ENCODE measurements at regions not wholly inside any gene's neighbourhood (a gene's known extent, or its start where the extent isn't known, plus 50 kb on each side); places are given as distances from the start of the nearest gene placed in this dataset.

DNA sequence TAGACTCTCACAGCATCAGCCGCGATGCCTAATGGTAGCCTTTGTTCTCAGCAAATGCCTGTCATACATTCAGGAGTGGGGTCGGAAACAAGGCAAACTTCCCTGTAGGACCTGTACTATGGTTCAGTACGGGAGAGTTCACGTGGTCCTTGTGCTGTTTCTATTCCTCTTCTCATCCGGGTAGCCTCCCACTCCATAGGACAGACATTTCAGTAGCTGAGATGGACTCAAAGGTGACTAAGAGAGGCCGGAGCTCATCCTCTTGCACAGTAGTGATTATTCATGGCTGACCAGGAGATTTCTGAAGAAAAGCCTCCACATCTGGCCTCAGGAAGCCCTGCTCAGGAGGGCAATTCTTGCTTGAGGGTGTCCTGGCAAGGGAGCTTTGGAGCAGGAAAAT lies 117.8 kb upstream of the SPRED2 start:
- DNase-seq, result no peak

DNA sequence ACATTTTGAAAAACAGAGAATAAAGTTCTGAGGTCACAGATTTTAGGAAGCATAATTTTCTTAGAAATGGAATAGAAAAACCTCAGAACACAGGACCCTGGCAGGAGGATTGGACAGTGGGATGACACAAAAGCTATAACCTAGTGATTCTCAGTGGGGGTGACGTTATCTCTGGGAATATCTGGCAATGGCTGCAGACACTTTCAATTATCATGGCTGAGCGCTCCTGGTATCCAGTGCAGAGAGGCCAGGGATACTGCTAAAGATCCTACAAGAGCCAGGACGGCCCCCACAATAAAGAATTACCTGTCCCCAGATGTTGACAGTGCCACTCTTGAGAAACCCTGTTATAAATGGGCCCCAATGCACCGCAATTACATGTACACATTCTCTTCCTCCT lies 117.2 kb upstream of the SPRED2 start:
- DNase-seq, result no peak

DNA sequence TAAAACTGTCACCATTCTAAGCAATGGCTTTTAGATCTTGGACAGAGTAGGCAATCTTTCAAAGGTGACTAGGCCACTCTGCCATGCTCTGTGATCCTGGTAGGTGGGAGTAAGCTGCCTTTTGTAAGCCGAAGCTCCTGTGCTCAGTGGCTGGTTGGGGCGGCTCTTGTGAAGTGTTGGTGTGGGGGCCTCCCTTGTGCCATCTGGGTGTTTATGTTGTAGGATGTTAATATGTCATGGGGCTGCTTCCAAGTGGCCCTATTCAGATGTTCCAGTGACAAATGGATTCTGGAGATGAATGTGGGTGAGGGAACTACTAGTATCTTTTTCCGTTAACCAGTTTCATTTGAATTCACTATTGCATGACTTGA lies 116.8 kb upstream of the SPRED2 start:
- DNase-seq, result no peak

DNA sequence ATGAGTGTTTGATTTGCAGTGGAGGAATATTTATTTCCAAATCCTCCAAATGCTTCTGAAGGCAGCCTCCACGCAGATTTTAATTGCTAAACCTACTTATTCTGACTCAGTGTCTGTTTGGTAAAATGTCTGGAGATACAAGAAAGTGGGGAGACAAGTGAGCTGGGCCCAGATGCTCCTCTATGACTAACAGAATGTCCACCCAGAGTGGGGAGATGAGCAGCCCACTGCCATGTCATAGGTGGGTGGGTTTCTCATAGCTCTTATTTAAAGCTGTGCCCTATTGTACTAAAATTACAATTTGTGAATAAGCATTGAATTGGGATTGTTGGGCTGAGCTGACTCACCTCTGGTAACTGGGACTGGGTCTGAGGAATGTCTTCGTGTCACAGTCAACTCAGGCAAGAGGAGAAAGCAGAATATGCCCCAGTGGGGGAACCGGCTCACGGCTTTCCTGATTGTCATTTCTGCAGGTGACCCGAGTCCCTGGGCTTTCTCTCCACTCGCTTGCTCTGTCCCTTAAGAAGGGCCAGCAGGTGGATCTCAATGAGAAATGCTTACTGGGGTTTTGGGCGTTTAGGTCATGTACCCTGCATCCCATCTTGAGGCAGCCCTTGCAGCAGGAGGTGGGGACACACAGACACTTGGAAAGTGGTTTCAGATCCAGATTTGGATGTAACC lies 116.3 kb upstream of the SPRED2 start:
- no peak for DNase-seq

DNA sequence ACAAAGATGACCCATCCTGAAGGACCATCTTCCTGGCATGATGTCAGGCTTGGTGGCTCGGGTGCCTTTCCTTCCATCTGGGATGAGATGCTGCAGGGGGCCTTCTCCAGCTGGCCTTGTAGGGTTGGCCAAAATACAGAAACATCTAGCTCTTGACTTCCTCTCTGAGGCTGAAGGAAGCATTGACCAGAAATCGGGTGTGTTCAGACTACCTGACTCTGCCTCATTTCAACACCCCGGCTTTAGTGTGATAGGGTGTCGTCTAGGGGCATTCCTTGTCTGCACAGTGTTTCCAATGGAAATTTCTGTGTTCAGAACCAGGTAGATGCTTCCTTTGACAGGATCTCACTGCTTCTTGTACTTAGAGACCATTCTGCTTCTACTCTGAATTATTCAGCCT lies 115.7 kb upstream of the SPRED2 start:
- no peak for DNase-seq

DNA sequence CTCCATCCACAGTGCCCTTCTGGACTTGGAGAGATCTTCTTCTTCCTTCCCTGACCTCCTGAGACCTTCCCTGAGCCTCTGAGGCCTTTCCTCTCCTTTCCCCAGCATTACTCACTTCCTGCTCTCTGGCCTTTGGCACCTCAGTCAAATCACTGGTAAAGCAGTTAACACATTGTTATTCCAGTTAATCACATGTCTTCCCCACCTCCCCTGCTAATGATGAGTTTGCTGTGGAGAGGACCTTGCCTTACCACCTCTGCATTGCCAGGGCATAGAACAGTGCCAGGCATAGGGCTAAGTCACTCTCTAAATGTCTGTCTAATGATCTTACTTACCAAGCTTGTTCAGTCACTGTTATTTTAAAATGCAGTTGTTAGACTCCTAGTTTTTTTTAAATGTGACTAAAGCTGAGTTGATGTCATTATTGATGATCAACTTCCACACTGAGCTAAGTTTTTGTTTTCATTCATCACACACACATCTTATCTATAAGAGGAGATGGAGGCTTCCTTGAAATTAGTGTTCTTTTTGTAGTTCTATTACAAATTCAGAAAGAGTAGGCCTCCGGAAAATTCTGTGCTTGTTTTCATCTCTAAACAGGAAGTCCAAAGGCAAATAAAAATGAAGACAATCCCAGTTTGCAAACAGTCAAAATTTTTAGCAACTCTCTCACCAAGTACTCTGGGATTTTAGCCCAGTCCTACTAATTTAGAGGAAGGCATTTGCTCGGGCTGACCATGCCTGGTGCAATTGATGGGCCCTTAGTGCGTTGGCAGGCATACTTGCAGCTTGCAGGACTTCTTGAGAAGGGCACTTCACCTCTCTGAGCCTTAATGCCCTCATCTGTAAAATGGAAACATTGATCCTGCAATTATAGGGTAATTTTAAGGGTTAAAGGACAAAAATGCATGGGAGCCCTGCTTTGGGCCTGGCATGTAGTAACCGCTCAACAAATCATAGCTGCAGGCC lies 113.7 kb upstream of the SPRED2 start:
- no peak for DNase-seq

DNA sequence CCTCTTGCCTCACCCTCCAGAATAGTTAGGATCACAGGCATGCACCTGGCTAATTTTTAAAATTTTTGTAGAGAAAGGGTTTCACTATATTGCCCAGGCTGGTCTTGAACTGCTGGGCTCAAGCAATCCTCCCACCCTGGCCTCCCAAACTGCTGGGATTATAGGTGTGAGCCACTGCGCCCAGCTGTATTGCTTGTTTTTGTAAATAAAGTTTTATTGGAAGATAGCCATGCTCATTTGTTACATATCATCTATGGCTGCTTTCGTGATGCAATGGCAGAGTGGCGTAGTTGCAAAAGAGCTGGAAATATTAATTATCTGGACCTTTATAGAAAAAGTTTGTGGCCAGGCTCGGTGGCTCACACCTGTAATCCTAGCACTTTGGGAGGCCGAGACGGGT lies 109.4 kb upstream of the SPRED2 start:
- DNase-seq, result no peak

DNA sequence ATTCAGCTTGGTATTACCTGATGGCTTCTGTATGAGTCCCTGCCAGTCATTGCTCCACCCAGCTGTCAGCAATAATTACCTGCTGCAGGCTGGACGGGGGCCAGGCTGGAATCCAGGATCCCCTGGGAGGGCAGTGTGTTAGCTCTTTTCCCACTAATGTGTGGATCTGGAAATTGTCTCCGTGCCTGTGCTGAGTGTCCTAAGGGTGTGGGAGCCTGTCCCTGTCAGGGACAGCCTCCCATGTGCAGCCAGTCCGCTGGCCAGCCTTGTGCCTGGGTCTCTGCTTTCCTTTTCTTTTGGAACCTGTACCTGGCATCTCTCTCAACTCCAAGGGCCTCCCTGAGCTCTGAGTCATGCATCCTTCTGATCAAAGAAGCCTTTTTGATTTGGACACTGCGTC lies 107.2 kb upstream of the SPRED2 start:
- no peak for DNase-seq

DNA sequence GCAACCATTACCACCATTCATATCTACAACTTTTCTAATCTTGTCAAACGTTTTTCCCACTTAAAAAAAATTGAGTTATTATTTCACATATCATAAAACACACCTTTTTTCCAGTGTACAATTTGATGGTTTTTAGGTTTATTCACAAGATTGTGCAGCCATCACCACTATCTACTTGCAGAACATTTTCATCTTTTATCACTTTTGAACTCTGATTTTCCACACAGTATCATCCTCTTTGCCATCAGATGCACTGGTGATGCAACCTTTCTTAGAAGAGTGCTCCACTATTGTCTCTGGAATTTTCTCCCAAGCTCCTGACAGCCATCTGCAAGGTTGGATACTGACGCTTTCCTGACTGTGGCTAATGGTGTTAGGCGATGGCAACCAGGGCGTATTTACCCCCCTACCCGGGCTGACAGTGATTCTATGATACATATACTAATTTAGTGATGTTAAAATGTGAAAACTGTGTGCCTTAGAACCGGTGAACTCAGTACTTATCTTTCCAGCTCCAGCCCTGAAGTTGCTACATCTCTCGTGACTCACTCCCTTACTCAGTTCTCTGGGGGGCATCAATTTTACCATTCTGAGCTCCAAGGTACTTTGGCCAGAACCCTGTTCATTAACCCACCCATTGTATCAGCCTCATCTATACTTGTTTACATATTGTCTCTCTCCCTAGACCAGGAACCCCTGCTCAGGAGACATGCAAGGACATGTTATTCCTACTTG lies 105.4 kb upstream of the SPRED2 start:
- DNase-seq, result no peak

DNA sequence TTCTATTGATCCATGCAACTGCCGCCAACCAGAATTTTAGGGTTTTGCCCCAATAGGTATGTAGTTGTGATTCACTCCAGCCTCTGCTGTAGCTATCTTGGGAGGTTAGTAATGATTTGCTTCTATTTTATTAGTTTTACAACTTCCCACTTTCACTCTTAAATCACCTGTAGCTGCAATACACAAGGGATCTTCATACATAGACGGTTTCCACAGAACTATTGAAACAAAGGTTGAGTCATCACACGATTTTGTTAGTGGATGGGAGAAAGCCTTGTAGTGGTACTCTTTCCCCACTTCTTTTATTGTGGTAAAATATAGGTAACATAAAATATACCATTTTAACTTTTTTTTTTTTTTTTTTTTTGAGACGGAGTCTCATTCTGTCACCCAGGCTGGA lies 104.2 kb upstream of the SPRED2 start:
- DNase-seq, result no peak

DNA sequence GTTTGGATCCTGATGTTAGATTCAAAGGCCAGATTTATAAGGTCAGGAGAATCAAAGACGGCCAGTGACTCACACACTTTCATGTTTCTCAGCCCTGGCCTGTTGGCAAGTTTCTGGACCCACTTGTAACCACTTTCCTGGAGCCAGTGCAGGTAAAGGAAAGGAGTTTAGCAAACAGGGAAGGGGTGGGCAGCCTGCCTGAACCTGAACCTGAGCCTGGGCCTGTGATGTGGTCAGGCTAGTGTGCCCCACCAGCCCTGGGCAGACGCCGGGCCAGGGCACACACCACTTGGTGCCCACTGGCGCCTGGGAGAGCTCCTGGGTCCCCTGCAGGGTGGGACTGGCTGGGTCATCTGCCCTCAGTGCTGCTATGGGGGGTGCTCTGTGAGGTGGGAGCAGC lies 100.5 kb upstream of the SPRED2 start:
- DNase-seq, result no peak

DNA sequence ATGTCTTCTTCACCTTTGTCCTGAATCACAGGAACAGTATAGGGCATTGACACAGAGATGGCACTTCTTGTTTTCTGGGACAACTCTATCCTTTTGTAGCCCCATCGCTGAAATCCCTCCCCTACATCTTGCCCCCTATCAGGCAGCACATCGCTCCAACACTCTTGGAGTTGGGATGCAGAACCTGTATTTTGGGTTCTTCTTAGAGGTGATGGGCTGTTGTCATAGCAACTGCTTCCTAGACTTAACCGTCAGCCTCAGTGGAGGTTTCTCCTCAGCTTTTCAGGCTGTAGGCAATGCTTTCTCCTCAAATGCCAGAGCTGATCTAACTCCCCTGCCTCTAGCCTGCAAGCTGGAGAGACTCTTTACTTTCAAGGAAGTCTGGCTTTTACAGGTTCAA lies 99.9 kb upstream of the SPRED2 start:
- no peak for DNase-seq

DNA sequence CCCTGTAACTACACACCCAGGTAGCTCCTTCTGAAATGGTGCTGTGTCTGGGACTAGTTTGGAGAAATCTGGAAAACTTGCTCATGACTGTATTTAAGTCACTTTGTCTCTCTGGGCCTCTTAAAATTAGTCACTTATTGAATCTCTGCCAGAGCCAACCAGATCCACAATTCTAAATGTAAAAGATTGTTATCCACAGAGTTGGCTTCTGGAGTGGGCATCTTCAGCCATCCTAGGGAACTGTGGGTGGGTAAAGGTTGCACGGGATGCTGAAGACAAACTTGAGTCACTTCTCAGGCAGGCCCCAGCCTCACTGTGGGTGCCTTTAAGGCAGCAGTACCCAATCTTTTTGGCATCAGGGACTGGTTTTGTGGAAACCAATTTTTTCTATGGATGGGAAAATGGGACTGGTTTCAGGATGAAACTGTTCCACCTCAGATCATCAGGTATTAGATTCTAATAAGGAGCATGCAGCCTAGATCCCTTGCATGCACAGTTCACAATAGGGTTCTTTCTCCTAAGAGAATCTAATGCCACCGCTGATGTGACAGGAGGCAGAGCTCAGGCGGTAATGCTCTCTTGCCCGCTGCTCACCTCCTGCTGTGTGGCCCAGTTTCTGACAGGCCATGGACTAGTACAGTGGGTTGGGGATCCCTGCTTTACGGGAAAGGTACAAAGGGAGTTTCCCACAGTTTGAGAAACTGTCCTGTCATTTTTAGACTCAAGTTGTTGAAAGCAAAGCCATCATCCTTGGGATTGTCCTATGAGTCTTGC lies 98.3 kb upstream of the SPRED2 start:
- no peak for DNase-seq

DNA sequence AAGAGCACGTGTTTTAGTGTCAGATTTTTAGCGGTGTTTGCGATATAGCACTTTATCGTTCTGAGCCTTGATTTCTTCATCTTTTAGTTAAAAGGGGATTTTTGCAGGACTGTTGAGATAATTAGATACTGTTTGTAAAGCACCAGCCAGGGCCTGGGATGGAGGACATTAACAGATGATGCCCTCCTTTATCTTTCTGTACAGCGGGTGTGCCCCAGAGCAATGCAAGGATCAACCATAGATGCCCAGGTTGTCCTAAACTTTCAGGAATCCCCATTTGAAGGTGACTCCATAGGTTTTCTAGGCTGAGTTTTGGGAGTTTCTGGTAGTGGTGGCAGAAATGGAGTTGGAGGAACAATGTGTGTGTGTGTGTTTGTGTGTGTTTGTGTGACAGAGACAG lies 97.0 kb upstream of the SPRED2 start:
- DNase-seq, result no peak

DNA sequence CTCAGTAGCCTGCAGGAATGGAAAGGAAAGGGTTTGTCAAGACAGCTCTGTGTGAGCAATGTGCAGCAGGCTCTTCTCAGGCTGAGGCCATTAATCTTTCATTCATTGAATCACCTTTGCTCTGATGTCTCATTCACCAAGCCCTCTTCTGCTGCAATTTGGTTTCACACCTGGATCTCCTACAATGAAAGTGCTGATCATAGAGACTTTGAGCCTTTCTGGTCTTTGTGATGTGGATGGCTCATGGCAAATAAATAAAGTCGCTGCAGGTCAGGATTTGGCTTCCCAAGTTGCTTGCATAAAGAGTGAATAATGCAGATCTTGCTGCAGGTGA lies 95.8 kb upstream of the SPRED2 start:
- DNase-seq, result no peak

DNA sequence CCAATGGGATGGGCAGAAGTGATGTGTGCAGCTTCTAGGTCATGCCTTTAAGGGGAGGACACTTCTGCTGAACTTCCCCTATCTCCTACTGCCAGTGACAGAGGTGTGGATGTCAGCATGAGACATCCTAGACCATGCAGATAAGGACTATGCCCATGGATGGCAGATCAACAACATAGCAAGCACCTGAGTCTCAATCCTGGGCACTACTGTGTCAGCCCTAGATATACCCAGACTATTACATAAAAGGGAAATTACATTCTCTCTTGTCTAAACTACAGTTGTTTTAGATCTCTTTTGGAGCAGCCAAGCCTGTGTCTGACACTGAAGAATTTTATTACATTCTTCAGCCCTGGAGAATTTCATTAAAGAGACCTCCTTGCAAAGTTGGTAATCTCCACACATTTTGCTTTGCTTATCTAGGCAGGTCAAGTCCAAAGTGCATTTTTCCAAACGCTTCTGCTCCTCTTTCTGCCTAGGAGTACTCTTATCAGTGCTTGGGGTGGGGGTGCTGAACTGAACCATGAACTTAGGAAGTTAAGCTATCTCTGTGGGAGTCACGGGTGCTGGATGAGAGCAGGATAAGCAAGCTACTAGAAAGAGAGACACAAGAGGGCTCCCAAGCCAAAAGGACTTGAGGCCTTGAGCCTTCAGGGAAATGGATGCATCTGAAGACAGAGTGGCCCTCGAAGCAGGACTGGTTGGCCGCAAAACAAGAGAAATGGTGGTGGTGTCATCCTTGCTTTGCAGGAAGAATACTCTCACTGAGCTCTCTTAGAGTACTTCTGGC lies 95.2 kb upstream of the SPRED2 start:
- DNase-seq, result no peak

DNA sequence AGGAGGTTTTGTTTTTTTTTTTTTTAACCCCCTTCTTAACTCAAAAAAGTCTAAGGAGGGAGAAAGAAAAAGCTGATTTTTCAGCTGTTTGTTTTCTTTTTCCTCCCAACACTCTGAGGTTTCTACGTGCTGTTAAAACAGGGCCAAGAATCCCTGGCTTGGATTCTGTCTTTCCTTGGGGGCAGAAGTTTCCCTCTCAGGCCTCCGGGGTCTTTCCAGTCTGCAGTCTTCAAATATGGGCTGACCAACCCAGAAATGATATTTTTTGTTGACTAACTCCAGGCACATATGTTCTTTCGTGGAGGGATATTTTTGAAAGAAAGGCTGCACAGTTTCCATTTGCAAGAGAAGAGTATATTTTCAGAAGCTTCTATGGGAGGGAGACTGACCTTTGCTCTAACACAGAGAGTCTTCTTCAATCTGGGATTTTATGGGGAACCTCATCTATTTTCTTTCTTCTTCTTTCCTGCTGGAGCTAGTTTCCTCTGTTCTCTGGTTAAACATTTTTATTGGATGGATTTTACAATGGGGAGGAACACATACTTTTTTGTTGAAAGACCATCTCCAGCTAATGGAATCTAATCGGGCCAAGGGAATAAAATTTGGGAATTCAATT lies 93.3 kb upstream of the SPRED2 start:
- DNase-seq, result no peak

DNA sequence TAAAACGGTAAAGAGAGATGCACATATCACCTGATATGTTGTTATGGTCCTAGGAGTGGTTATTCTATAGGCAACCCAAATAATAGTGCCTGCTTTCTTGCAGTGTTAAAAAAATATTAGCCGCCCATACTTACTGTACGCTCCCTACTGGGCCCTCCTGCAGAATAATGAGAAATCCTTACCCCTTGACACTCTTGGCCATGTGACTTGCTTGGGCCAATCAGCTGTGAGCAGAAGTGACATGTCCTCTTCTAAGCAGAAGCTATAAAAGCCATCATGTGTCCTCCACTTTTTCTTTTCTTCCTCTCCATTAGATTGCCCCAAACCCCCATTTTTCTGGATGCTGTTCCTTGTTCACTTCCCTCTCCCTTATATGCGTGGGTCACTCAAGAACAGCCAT lies 90.5 kb upstream of the SPRED2 start:
- no peak for DNase-seq

DNA sequence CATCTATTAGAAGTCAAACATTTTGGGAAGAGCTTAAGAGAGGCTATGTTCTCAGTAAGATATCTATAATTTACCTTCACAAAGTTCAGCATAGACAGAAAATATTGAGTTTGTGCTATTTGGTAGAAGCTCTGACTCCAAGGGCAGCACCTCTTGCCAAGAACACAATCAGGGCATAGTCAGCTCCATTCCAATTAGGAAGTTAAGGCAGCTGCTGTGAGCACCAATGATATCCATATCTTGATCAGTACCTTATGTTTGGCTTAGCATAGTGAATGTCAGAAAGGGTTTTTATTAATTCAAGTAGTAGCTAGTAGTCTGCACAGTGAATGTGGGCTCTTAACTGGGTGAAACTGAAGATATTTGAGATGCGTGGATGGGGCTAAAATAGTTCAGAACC lies 86.4 kb upstream of the SPRED2 start:
- DNase-seq, result no peak

DNA sequence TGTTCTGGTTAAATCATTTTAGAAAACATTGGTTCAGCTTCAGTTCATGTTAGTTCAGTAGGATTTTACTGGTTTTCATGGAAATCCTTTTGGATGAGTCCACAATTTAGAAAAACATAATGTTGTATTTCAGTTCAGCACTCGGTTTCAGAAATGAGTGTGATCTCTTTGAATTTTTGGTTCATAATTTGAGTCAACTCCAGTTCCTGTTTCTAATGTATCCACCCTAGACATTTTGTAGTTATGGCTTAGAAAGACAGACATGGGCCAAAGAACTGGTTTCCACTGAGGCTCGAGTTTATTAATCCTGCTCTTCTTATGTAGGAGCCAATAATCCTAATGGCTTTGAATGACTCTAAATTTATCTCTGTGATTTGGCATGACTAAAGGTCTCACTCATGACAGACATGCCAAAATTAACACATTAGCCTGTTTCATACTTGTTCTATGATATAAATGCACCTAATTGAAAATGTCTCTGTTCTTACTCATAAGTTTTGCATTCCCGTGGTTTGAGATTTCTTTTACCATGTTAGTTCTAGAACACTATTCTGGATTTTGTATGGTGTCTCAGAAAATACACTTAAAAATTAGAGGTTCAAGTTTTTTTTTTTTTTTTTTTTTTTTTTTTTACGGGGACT lies 82.3 kb upstream of the SPRED2 start:
- no peak for DNase-seq

DNA sequence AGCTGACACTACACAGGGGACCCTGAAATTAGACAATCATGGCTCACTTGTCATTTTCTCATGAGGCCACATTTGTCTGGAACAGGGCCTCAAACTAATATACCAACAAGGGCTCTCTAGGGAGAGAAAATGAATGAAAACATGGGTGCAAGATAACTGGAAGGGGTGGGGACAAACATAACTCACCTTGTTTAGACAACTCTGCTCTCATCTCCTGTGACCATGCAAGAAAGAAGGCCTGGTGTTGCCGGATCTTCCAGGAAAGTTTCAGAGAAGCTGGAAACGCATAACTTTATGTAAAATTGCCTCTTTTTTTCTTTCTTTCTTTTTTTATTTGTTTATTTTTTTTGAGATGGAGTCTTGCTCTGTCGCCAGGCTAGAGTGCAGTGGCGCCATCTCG lies 80.4 kb upstream of the SPRED2 start:
- DNase-seq, result no peak

Data from SHP77 treated with DMSO at 0.1 percent for 48 hours (cell line).